Smooth muscle cell (in vitro differentiated cells): ENCODE measurements at regions not wholly inside any gene's neighbourhood (a gene's known extent, or its start where the extent isn't known, plus 50 kb on each side); places are given as distances from the start of the nearest gene placed in this dataset.

Experiments
- DNase-seq: peaks from one replicate; lab custom pipeline; 2025; ENCODE audit not compliant: unreplicated experiment; lab: John Stamatoyannopoulos, UW
- H2AFZ ChIP-seq: fragments of 200-600 bp; sonication (generic); 2 replicates; pipeline ENCODE4 v1.6.0; 2016; ENCODE audit warnings: antibody characterized with exemption, low read depth, mild to moderate bottlenecking
- H3F3A ChIP-seq: fragments of 200-600 bp; sonication (generic); 2 replicates; pipeline ENCODE4 v1.6.0; 2017; ENCODE audit warnings: antibody characterized with exemption, low read depth
- H3K27ac ChIP-seq: fragments of 200-600 bp; sonication (generic); 2 replicates; pipeline ENCODE4 v1.5.1; 2016; ENCODE audit warnings: low read depth, mild to moderate bottlenecking
- H3K27me3 ChIP-seq: fragments of 200-600 bp; sonication (generic); 2 replicates; pipeline ENCODE4 v1.6.1; 2016; ENCODE audit warnings: low read depth, mild to moderate bottlenecking
- H3K36me3 ChIP-seq: fragments of 200-600 bp; sonication (generic); 2 replicates; pipeline ENCODE4 v1.5.1; 2016; ENCODE audit warnings: low read depth
- H3K4me1 ChIP-seq: fragments of 200-600 bp; sonication (generic); 2 replicates; pipeline ENCODE4 v1.5.1; 2016; ENCODE audit warnings: low read depth
- H3K4me2 ChIP-seq: fragments of 200-600 bp; sonication (generic); 2 replicates; pipeline ENCODE4 v1.6.0; 2016; ENCODE audit warnings: mild to moderate bottlenecking
- H3K4me3 ChIP-seq: fragments of 200-600 bp; sonication (generic); 2 replicates; pipeline ENCODE4 v1.5.1; 2016; ENCODE audit warnings: mild to moderate bottlenecking
- H3K79me2 ChIP-seq: fragments of 200-600 bp; sonication (generic); 2 replicates; pipeline ENCODE4 v1.6.0; 2016; ENCODE audit warnings: low read depth, mild to moderate bottlenecking
- H3K9ac ChIP-seq: fragments of 200-600 bp; sonication (generic); 2 replicates; pipeline ENCODE4 v1.6.0; 2016; ENCODE audit warnings: low read depth
- H3K9me3 ChIP-seq: fragments of 200-600 bp; sonication (generic); replicated peaks from 2 replicates; pipeline ENCODE4 v1.5.1; 2016; ENCODE audit warnings: low read depth
- H4K20me1 ChIP-seq: fragments of 200-600 bp; sonication (generic); 2 replicates; pipeline ENCODE4 v1.6.0; 2016; ENCODE audit warnings: low read depth
- WGBS: methylation state at CpG from one replicate; pipeline ENCODE4 v1.1.7; 2016; ENCODE audit warnings: low lambda C conversion rate; 5-methylcytosine and 5-hydroxymethylcytosine counted together
- TF ChIP-seq, protein P1 (sequence below): fragments of 200-600 bp; sonication (generic); IDR thresholded peaks from 2 replicates; pipeline ENCODE4 v1.5.1; 2017; ENCODE audit warnings: borderline replicate concordance, mild to moderate bottlenecking, antibody characterized with exemption; ENCODE audit not compliant: insufficient read depth, poor library complexity, severe bottlenecking

GRCh38 chr14:104439625-104440024, 139.9 kb upstream of the C14orf180 start:
- Histone ChIP-seq H4K20me1 (no peaks in the 10 kb centered on the region), H3K79me2 (no peaks in the 10 kb centered on the region), H3K27ac (no peak overlapping the region), H3K9ac (no peak overlapping the region), H3K9me3 (no peaks in the 10 kb centered on the region), H2AFZ (no peak overlapping the region), H3K4me3 (no peak overlapping the region), H3F3A (no peaks in the 10 kb centered on the region), H3K4me1 (peaks cover 13% of the 10 kb centered on the region), H3K4me2 (no peak overlapping the region), H3K36me3 (no peaks in the 10 kb centered on the region), H3K27me3 (no peaks in the 10 kb centered on the region)
- 89% methylated on average over 9 of the region's 9 CpGs for WGBS
- DNase-seq, result no peak
- TF ChIP-seq, protein P1, sequence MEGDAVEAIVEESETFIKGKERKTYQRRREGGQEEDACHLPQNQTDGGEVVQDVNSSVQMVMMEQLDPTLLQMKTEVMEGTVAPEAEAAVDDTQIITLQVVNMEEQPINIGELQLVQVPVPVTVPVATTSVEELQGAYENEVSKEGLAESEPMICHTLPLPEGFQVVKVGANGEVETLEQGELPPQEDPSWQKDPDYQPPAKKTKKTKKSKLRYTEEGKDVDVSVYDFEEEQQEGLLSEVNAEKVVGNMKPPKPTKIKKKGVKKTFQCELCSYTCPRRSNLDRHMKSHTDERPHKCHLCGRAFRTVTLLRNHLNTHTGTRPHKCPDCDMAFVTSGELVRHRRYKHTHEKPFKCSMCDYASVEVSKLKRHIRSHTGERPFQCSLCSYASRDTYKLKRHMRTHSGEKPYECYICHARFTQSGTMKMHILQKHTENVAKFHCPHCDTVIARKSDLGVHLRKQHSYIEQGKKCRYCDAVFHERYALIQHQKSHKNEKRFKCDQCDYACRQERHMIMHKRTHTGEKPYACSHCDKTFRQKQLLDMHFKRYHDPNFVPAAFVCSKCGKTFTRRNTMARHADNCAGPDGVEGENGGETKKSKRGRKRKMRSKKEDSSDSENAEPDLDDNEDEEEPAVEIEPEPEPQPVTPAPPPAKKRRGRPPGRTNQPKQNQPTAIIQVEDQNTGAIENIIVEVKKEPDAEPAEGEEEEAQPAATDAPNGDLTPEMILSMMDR, result no peak

- Histone ChIP-seq H3K4me1 (peaks cover 13% of the 10 kb centered on the region), H3K79me2 (no peaks in the 10 kb centered on the region), H3K27me3 (no peaks in the 10 kb centered on the region), H2AFZ (no peak overlapping the region), H4K20me1 (no peaks in the 10 kb centered on the region), H3K36me3 (no peaks in the 10 kb centered on the region), H3K9ac (no peak overlapping the region), H3K4me2 (no peak overlapping the region), H3K27ac (no peak overlapping the region), H3K4me3 (no peak overlapping the region), H3F3A (no peaks in the 10 kb centered on the region), H3K9me3 (no peaks in the 10 kb centered on the region)
- TF ChIP-seq, protein P1, result no peak
- WGBS, result 94% methylated on average over 14 of the region's 14 CpGs
- no peak for DNase-seq
These were observed 139.1 kb upstream of the C14orf180 start for GRCh38 chr14:104440297-104440956.

- Histone ChIP-seq H4K20me1 (no peaks in the 10 kb centered on the region), H2AFZ (no peak overlapping the region), H3K4me2 (no peak overlapping the region), H3K79me2 (no peaks in the 10 kb centered on the region), H3K4me3 (no peak overlapping the region), H3K27me3 (no peaks in the 10 kb centered on the region), H3F3A (no peaks in the 10 kb centered on the region), H3K36me3 (no peaks in the 10 kb centered on the region), H3K27ac (no peak overlapping the region), H3K9me3 (no peaks in the 10 kb centered on the region), H3K4me1 (peaks cover 10% of the 10 kb centered on the region), H3K9ac (no peak overlapping the region)
- TF ChIP-seq, protein P1, result no peak
- whole genome bisulfite sequencing, result 93% methylated on average over 21 of the region's 21 CpGs
- DNase-seq, result no peak
These were observed 138.1 kb upstream of the C14orf180 start for GRCh38 chr14:104441275-104442106.
